ENCODE measurements at regions not wholly inside any gene's neighbourhood (a gene's known extent, or its start where the extent isn't known, plus 50 kb on each side); places are given as distances from the start of the nearest gene placed in this dataset.

GRCh38 chr3:182023843-182024242 lies 312.1 kb downstream of the SOX2 start:
- no peak overlapping the region for H3K4me2 ChIP-seq (ENCODE audit: low read depth, low read length)
- ChIA-PET POLR2A (ENCODE audit: unreplicated experiment) (no interaction called here), CTCF (no interaction called here)
- H3K23ac ChIP-seq (ENCODE audit: low read depth, low read length) = no peak overlapping the region
- H3K9ac ChIP-seq (ENCODE audit: low read depth, low read length) = no peak overlapping the region
- H3K9me1 ChIP-seq (ENCODE audit: insufficient read depth, low read length) = no peaks in the 10 kb centered on the region
- intact Hi-C loops (cut with micrococcal nuclease) = no loop called here
- BruUV-seq (replicated peaks) = no TSS peak
- no peaks in the 10 kb centered on the region for H3K79me1 ChIP-seq (ENCODE audit: low read depth in 1 of 2, low read length in 2 of 2)
- no peaks in the 10 kb centered on the region for H3K27me3 ChIP-seq (ENCODE audit: control insufficient read depth, insufficient read depth, low read length)
- H4K20me1 ChIP-seq (ENCODE audit: insufficient read depth, low read length) = no peaks in the 10 kb centered on the region
- H3K18ac ChIP-seq (ENCODE audit: low read depth, low read length) = no peak overlapping the region
- dilution Hi-C loops (cut with HindIII; ENCODE audit: low sequenced_read_pairs, unreplicated experiment) = no loop called here
- no peaks in the 10 kb centered on the region for H3K36me3 ChIP-seq (ENCODE audit: control insufficient read depth, insufficient read depth, low read length)
- no peak overlapping the region for H2AFZ ChIP-seq (replicated peaks; ENCODE audit: low read length, poor library complexity)
- no peak overlapping the region for H3K14ac ChIP-seq (replicated peaks; ENCODE audit: low read depth, low read length)
- H4K5ac ChIP-seq (ENCODE audit: low read depth, low read length) = no peak overlapping the region
- no peak overlapping the region for H3K56ac ChIP-seq (ENCODE audit: extremely low read depth, insufficient read depth, low read length)
- ATAC-seq (ENCODE audit: low read depth) = no peak
- H3K4ac ChIP-seq (ENCODE audit: low read depth, low read length) = no peak overlapping the region
- no peak overlapping the region for H4K91ac ChIP-seq (ENCODE audit: insufficient read depth, low read depth, low read length)
- DNase-seq = no peak
- no peak overlapping the region for H2AK5ac ChIP-seq (ENCODE audit: low read depth, low read length)
- no peak overlapping the region for H2BK20ac ChIP-seq (ENCODE audit: low read depth, low read length)
- H4K8ac ChIP-seq (ENCODE audit: low read depth in 2 of 2, low read length in 2 of 2) = no peak overlapping the region
- no peak overlapping the region for H2AK9ac ChIP-seq (replicated peaks; ENCODE audit: low read depth, low read length, poor library complexity)
- in situ Hi-C loops (cut with MboI; ENCODE audit: low sequenced_read_pairs) = no loop called here
- no peak overlapping the region for H3K4me3 ChIP-seq (ENCODE audit: insufficient read depth, low read depth, low read length)
- no peak overlapping the region for H3K27ac ChIP-seq (ENCODE audit: insufficient read depth, low read length)
- H3K9me3 ChIP-seq (ENCODE audit: control insufficient read depth, insufficient read depth, low read length) = peaks cover 12% of the 10 kb centered on the region
- H2BK15ac ChIP-seq (ENCODE audit: low read depth, low read length) = no peak overlapping the region
- no peak overlapping the region for H2BK5ac ChIP-seq (ENCODE audit: low read depth, low read length, poor library complexity, severe bottlenecking)
- H2BK120ac ChIP-seq (ENCODE audit: low read depth, low read length) = no peak overlapping the region
- WGBS, 2 experiments (ENCODE audit: extremely low coverage in 2 of 2, insufficient read length in 1 of 2) = no CpG with 5 or more reads among the region's 2 CpGs
- TF ChIP-seq MAFK (IDR thresholded peaks at IDR 0.05; ENCODE audit: low read depth, low read length) = no peak
- H3K4me1 ChIP-seq (ENCODE audit: control insufficient read depth, insufficient read depth, low read length) = no peaks in the 10 kb centered on the region
